ENCODE measurements at regions not wholly inside any gene's neighbourhood (a gene's known extent, or its start where the extent isn't known, plus 50 kb on each side); places are given as distances from the start of the nearest gene placed in this dataset.

GRCh38 chr12:19710811-19711793, 271.8 kb downstream of the AEBP2 start:
- no peak for DNase-seq (ENCODE audit: low read depth in 2 of 2)

GRCh38 chr12:19712041-19712440, 272.7 kb downstream of the AEBP2 start:
- DNase-seq (ENCODE audit: low read depth in 2 of 2), result no peak

GRCh38 chr12:19718401-19718800, 279.1 kb downstream of the AEBP2 start:
- DNase-seq (ENCODE audit: low read depth in 2 of 2), result no peak

GRCh38 chr12:19719672-19720071, 280.4 kb downstream of the AEBP2 start:
- no peak for DNase-seq (ENCODE audit: low read depth in 2 of 2)

GRCh38 chr12:19726122-19726521, 286.8 kb downstream of the AEBP2 start:
- no peak for DNase-seq (ENCODE audit: low read depth in 2 of 2)

GRCh38 chr12:19726592-19726991, 287.3 kb downstream of the AEBP2 start:
- DNase-seq (ENCODE audit: low read depth in 2 of 2), result no peak

GRCh38 chr12:19737019-19737418, 297.7 kb downstream of the AEBP2 start:
- DNase-seq (ENCODE audit: low read depth in 2 of 2), result no peak

GRCh38 chr12:19739195-19739776, 300.0 kb downstream of the AEBP2 start:
- peak in 1 of 2 donors; percentile 8 for DNase-seq (ENCODE audit: low read depth in 2 of 2)

- DNase-seq (ENCODE audit: low read depth in 2 of 2), result no peak
Measured at GRCh38 chr12:19740472-19741131, 301.3 kb downstream of the AEBP2 start.

GRCh38 chr12:19741132-19741489, 301.8 kb downstream of the AEBP2 start:
- no peak for DNase-seq (ENCODE audit: low read depth in 2 of 2)

GRCh38 chr12:19744705-19745218, 305.5 kb downstream of the AEBP2 start:
- no peak for DNase-seq (ENCODE audit: low read depth in 2 of 2)

- DNase-seq (ENCODE audit: low read depth in 2 of 2), result no peak
Measured at GRCh38 chr12:19746471-19746870, 307.2 kb downstream of the AEBP2 start.

- no peak for DNase-seq (ENCODE audit: low read depth in 2 of 2)
Measured at GRCh38 chr12:19749906-19750574, 310.7 kb downstream of the AEBP2 start.

- DNase-seq (ENCODE audit: low read depth in 2 of 2), result no peak
Measured at GRCh38 chr12:19751078-19751477, 311.8 kb downstream of the AEBP2 start.

GRCh38 chr12:19752712-19753111, 313.4 kb downstream of the AEBP2 start:
- DNase-seq (ENCODE audit: low read depth in 2 of 2), result no peak

GRCh38 chr12:19755136-19755535, 315.8 kb downstream of the AEBP2 start:
- no peak for DNase-seq (ENCODE audit: low read depth in 2 of 2)

- DNase-seq (ENCODE audit: low read depth in 2 of 2), result no peak
Measured at GRCh38 chr12:19757317-19757877, 318.1 kb downstream of the AEBP2 start.

GRCh38 chr12:19759227-19759626, 319.9 kb downstream of the AEBP2 start:
- DNase-seq (ENCODE audit: low read depth in 2 of 2), result no peak

GRCh38 chr12:19760611-19761010, 321.3 kb downstream of the AEBP2 start:
- no peak for DNase-seq (ENCODE audit: low read depth in 2 of 2)

- no peak for DNase-seq (ENCODE audit: low read depth in 2 of 2)
Measured at GRCh38 chr12:19761463-19761862, 322.2 kb downstream of the AEBP2 start.

- no peak for DNase-seq (ENCODE audit: low read depth in 2 of 2)
Measured at GRCh38 chr12:19763488-19763887, 324.2 kb downstream of the AEBP2 start.

- no peak for DNase-seq (ENCODE audit: low read depth in 2 of 2)
Measured at GRCh38 chr12:19764408-19764807, 325.1 kb downstream of the AEBP2 start.
